GM23248 (cell line): ENCODE measurements at regions not wholly inside any gene's neighbourhood (a gene's known extent, or its start where the extent isn't known, plus 50 kb on each side); places are given as distances from the start of the nearest gene placed in this dataset.

Source experiments
- EZH2 ChIP-seq: fragments of 200-600 bp; sonication (generic); IDR thresholded peaks from 2 replicates; pipeline ENCODE4 v1.6.1; 2018; ENCODE audit warnings: antibody characterized with exemption, mild to moderate bottlenecking; ENCODE audit not compliant: insufficient read depth, poor library complexity, severe bottlenecking
- EZH2phosphoT487 ChIP-seq: fragments of 200-600 bp; sonication (generic); IDR thresholded peaks from 2 replicates; pipeline ENCODE4 v1.6.1; 2018; ENCODE audit warnings: antibody characterized with exemption, moderate library complexity, mild to moderate bottlenecking, low read depth; ENCODE audit not compliant: insufficient read depth

GRCh38 chr5:39482098-39482497 is 57.3 kb upstream of the DAB2 start:
- TF ChIP-seq EZH2 (no peak), EZH2phosphoT487 (no peak)
